Thyroid gland (tissue), 4 donors: ENCODE measurements at regions not wholly inside any gene's neighbourhood (a gene's known extent, or its start where the extent isn't known, plus 50 kb on each side); places are given as distances from the start of the nearest gene placed in this dataset.

Source experiments
- POLR2A ChIP-seq, 2 donors: fragments of 450-650 bp; IDR thresholded peaks; one replicate each; pipeline ENCODE4 v1.6.1; 2017; ENCODE audit warnings: antibody characterized with exemption in 2 of 2, mild to moderate bottlenecking in 2 of 2, moderate library complexity in 1 of 2
- TF ChIP-seq, protein P1 (sequence below), 6 experiments: fragments of 200-600 bp in 3 of 6; fragments of 450-650 bp in 3 of 6; sonication (generic) in 3 of 6; IDR thresholded peaks; one replicate each; pipeline ENCODE4 v1.5.1; 2016 to 2019; ENCODE audit warnings: antibody characterized with exemption in 6 of 6, mild to moderate bottlenecking in 2 of 6, inconsistent platforms in 1 of 6, moderate library complexity in 1 of 6

- TF ChIP-seq, protein P1, sequence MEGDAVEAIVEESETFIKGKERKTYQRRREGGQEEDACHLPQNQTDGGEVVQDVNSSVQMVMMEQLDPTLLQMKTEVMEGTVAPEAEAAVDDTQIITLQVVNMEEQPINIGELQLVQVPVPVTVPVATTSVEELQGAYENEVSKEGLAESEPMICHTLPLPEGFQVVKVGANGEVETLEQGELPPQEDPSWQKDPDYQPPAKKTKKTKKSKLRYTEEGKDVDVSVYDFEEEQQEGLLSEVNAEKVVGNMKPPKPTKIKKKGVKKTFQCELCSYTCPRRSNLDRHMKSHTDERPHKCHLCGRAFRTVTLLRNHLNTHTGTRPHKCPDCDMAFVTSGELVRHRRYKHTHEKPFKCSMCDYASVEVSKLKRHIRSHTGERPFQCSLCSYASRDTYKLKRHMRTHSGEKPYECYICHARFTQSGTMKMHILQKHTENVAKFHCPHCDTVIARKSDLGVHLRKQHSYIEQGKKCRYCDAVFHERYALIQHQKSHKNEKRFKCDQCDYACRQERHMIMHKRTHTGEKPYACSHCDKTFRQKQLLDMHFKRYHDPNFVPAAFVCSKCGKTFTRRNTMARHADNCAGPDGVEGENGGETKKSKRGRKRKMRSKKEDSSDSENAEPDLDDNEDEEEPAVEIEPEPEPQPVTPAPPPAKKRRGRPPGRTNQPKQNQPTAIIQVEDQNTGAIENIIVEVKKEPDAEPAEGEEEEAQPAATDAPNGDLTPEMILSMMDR (IDR thresholded peaks at IDR 0.05): no peak
- TF ChIP-seq POLR2A (IDR thresholded peaks at IDR 0.05): no peak
These were observed 1015.8 kb downstream of the CDH18 start for GRCh38 chr5:18972177-18972576.
